ENCODE measurements at regions not wholly inside any gene's neighbourhood (a gene's known extent, or its start where the extent isn't known, plus 50 kb on each side); places are given as distances from the start of the nearest gene placed in this dataset.

DNA sequence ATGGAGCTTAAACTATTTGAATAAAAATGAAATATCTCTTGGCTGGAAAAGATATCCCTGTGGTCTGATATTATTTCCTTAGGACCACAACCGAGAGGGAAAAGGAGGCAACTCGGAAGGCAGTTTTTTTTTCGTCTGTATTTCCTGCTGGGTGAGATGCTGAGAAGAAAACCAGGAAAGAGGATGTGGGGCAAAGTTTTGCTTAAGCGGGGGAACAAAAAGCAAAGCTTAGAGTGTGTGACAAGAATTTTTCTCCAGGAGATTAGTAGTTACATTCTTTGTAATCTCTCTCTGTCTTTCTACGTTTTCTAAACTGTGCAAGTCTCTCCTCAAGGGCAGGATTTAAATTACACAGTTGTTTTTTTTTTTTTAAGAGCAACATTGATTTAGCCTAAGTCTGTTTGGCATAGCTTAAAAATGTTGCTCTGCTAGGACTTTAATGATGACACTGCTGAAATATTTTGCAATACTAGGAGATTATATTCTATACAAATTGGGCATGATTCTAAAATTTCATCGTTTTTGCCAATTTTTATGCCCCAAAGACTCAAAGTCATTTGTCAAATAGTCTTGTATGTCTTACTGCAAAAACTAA, 258.5 kb downstream of the KCNS3 start:
- no peaks in the 10 kb centered on the region for H3K4me1 ChIP-seq (ENCODE audit: insufficient read depth, low read length, severe bottlenecking)
- no peaks in the 10 kb centered on the region for H4K20me1 ChIP-seq (ENCODE audit: insufficient read depth, low read length)
- H3F3A ChIP-seq (ENCODE audit: insufficient read depth, low read length), result no peaks in the 10 kb centered on the region
- H3K4me2 ChIP-seq (ENCODE audit: low read length), result no peak overlapping the region
- no peak overlapping the region for H2AFZ ChIP-seq (ENCODE audit: low read length)
- no peak for TF ChIP-seq EZH2 (IDR thresholded peaks at IDR 0.05; ENCODE audit: borderline replicate concordance, low read length)
- no peak for TF ChIP-seq CTCF (IDR thresholded peaks at IDR 0.05; ENCODE audit: low read length)
- no peaks in the 10 kb centered on the region for H3K79me2 ChIP-seq (ENCODE audit: insufficient read depth, low read length)
- no peaks in the 10 kb centered on the region for H3K36me3 ChIP-seq (ENCODE audit: insufficient read depth, low read length)
- H3K27ac ChIP-seq (ENCODE audit: low read depth, low read length, poor library complexity, severe bottlenecking), result no peak overlapping the region
- H3K9me2 ChIP-seq (ENCODE audit: low read depth, low read length), result no peaks in the 10 kb centered on the region
- H3K4me3 ChIP-seq (ENCODE audit: low read depth, low read length, poor library complexity, severe bottlenecking), result no peak overlapping the region
- H3K27me3 ChIP-seq (ENCODE audit: insufficient read depth, low read length), result no peaks in the 10 kb centered on the region
- H3K9ac ChIP-seq (ENCODE audit: low read length), result no peak overlapping the region
- no peaks in the 10 kb centered on the region for H3K9me3 ChIP-seq (ENCODE audit: low read length)

- Histone ChIP-seq H3K9me2 (ENCODE audit: low read depth, low read length) (no peaks in the 10 kb centered on the region), H3K27ac (ENCODE audit: low read depth, low read length, poor library complexity, severe bottlenecking) (no peak overlapping the region), H3K4me3 (ENCODE audit: low read depth, low read length, poor library complexity, severe bottlenecking) (no peak overlapping the region), H3K4me2 (ENCODE audit: low read length) (no peak overlapping the region), H3F3A (ENCODE audit: insufficient read depth, low read length) (no peaks in the 10 kb centered on the region), H3K9ac (ENCODE audit: low read length) (no peak overlapping the region), H3K27me3 (ENCODE audit: insufficient read depth, low read length) (no peaks in the 10 kb centered on the region), H3K79me2 (ENCODE audit: insufficient read depth, low read length) (no peaks in the 10 kb centered on the region), H3K36me3 (ENCODE audit: insufficient read depth, low read length) (no peaks in the 10 kb centered on the region), H3K9me3 (ENCODE audit: low read length) (no peaks in the 10 kb centered on the region), H4K20me1 (ENCODE audit: insufficient read depth, low read length) (no peaks in the 10 kb centered on the region), H3K4me1 (ENCODE audit: insufficient read depth, low read length, severe bottlenecking) (no peaks in the 10 kb centered on the region), H2AFZ (ENCODE audit: low read length) (no peak overlapping the region)
- TF ChIP-seq EZH2 (IDR thresholded peaks at IDR 0.05; ENCODE audit: borderline replicate concordance, low read length) (no peak), CTCF (IDR thresholded peaks at IDR 0.05; ENCODE audit: low read length) (no peak)
Measured at GRCh38 chr2:18133310-18133709, 254.8 kb downstream of the KCNS3 start.

DNA sequence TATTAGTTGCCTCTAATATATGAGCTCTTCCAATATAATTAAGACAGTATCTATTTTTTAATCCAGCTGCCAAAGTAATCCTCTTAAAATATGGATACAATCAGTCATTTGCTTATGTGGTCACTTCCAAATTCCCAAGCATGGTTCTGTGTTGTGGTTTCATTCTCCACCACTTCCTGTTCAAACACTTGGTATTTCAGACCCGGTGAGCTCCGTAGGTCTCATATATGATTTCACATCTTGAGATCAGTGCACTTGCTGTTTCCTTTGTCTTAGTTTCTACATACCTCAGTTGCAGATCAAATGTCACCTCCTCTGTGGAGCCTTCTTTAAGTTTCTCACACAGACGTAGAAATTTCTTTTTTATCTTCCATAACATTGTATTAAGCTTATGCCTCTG, 254.2 kb downstream of the KCNS3 start:
- no peaks in the 10 kb centered on the region for H3K36me3 ChIP-seq (ENCODE audit: insufficient read depth, low read length)
- H3K27me3 ChIP-seq (ENCODE audit: insufficient read depth, low read length), result no peaks in the 10 kb centered on the region
- H3K79me2 ChIP-seq (ENCODE audit: insufficient read depth, low read length), result no peaks in the 10 kb centered on the region
- H3K4me2 ChIP-seq (ENCODE audit: low read length), result no peak overlapping the region
- H3K4me1 ChIP-seq (ENCODE audit: insufficient read depth, low read length, severe bottlenecking), result no peaks in the 10 kb centered on the region
- no peaks in the 10 kb centered on the region for H4K20me1 ChIP-seq (ENCODE audit: insufficient read depth, low read length)
- H3K27ac ChIP-seq (ENCODE audit: low read depth, low read length, poor library complexity, severe bottlenecking), result no peak overlapping the region
- H3K9me2 ChIP-seq (ENCODE audit: low read depth, low read length), result no peaks in the 10 kb centered on the region
- no peak for TF ChIP-seq CTCF (IDR thresholded peaks at IDR 0.05; ENCODE audit: low read length)
- no peak for TF ChIP-seq EZH2 (IDR thresholded peaks at IDR 0.05; ENCODE audit: borderline replicate concordance, low read length)
- no peak overlapping the region for H2AFZ ChIP-seq (ENCODE audit: low read length)
- no peaks in the 10 kb centered on the region for H3F3A ChIP-seq (ENCODE audit: insufficient read depth, low read length)
- no peaks in the 10 kb centered on the region for H3K9me3 ChIP-seq (ENCODE audit: low read length)
- no peak overlapping the region for H3K9ac ChIP-seq (ENCODE audit: low read length)
- no peak overlapping the region for H3K4me3 ChIP-seq (ENCODE audit: low read depth, low read length, poor library complexity, severe bottlenecking)
